ENCODE measurements at regions not wholly inside any gene's neighbourhood (a gene's known extent, or its start where the extent isn't known, plus 50 kb on each side); places are given as distances from the start of the nearest gene placed in this dataset.
A peak's percentile ranks its signal among the peaks of the same experiment; 100 is the strongest.
"Not testable (repeated sequence)": the region's sequence is repeated elsewhere in the genome, so short reads cannot be mapped to it uniquely, and the experiment has no call there.

- DNase-seq: not testable (repeated sequence)
Measured at GRCh38 chr13:33418224-33418953, 132.8 kb upstream of the STARD13 start.

DNA sequence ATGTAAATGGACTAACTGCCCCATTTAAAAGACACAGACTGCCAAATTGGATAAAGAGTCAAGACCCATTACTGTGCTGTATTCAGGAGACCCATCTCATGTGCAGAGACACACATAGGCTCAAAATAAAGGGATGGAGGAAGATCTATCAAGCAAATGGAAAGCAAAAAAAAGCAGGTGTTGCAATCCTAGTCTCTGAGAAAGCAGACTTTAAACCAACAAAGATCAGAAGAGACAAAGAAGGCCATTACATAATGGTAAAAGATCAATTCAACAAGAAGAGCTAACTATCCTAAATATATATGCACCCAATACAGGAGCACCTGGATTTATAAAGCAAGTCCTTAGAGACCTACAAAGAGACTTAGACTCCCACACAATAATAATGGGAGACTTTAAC, 134.6 kb upstream of the STARD13 start:
- not testable (repeated sequence) for DNase-seq

DNA sequence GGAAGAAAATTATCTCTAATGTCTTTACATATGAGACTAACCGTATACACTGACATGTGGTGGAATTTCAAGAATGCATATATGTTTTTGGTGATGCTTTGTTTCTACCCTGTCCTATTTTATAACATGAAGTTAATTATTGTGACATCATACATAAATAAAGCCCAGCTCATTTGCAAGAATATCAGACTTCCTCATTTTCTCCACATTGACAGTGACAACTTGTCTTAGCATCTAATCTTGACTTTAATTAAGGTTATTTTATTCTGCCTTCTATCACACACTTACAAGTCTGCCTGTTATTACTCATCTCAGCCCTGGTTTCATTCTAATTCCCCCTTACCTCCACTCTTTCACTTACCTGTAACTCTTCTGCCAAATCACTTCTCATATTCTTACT, 140.6 kb upstream of the STARD13 start:
- DNase-seq: no peak

DNA sequence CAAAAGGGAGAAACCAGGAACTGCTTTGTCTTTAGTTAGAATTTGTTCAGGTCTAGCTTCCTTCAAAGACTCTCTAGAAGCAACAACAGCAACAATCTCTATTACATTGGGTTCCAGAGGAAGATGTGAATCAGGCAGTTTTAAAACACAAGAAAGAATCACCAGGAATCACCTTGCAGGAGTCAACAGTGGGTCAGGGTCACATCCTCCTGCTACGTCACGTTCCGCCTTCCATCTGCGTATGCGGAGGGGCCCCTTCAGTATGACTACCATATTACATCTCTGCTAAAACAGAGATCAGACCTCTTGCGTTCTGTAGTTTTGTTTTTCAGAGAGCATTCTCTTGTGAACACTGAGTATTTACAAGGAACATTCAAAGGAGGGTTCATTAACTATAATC, 147.8 kb upstream of the STARD13 start:
- no peak for DNase-seq

- no peak for DNase-seq
Measured at GRCh38 chr13:33434676-33435075, 149.1 kb upstream of the STARD13 start.

GRCh38 chr13:33435207-33435606, 149.7 kb upstream of the STARD13 start:
- no peak for DNase-seq

DNA sequence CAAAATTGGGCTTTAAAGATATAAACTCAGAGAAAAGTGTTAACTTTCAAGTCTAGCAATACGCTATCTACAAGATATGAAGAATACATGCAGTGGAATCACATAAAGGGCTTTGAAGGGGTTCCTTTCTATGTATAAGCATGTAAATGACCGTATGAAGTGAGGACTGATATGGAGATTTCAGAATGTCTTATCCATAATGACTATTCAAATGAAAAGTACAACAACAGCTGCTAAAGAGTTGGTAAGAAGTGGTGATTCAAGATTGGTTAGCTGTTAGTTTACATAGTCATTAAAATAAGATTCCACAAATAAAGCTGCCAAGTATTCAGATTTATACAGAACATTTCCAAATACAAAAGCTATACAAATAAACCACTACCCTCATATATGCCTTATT, 153.4 kb upstream of the STARD13 start:
- no peak for DNase-seq

- DNase-seq: peak; percentile 46
Measured at GRCh38 chr13:33441015-33441414, 155.5 kb upstream of the STARD13 start.

DNA sequence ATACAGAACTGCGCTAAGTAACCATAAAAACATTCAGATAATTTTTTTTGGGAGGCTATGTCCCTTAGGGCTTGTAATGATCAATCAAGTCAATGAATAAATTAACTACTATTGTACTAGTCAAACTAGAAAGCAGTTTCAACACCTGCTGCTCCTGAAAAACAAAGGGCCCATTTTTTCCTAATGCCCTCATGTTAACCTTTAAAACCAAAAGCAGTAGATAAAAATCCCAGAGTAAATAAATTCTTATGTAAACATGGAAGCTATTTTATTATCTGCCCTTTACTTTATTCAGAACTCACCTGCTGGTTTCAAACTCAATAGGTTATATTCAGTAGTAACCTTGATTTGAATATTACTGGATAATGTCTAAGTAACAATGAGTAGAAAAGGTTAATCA, 159.5 kb upstream of the STARD13 start:
- no peak for DNase-seq

GRCh38 chr13:33445476-33445875, 159.9 kb upstream of the STARD13 start:
- no peak for DNase-seq

DNA sequence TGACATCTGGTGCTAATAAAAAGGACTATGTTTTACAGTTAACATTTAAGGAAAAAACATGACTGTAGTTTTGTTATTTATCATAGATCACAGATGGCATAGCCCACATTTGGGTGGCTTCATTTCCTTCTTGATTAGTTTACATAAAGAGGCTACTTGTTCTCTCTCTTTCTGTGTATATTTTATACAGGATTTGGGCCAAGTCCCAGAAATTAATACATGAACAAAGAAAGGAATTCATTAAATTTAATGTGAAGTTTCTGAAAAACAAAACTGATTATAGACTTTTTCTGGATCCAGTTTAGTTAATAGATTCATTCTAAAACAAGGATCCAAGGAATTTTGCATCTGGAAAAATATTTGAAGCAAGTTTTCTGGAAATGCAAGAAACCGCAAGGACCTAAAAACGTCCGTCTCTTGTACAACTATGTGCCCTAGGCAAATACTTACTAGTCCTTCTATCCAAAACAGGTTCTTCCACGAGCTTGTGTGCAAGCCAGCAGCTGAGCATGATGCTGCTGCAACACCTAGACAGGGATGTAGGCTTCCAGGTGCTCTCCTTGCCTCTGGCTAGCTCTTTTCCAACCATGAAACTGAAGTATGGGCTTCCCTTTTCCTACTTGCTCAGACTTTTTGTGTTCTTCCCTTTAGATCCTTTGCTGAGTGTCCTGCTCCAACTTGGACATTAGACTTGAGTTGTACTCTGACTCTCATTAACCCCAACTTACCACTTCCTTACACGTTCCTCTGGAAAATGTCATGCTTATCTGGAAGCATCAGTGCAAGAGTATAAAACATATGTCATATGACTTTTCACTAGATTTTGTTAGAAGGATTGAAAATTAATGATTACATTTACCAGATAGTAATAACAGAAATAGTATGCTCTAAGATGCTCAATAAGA, 161.5 kb upstream of the STARD13 start:
- no peak for DNase-seq

DNA sequence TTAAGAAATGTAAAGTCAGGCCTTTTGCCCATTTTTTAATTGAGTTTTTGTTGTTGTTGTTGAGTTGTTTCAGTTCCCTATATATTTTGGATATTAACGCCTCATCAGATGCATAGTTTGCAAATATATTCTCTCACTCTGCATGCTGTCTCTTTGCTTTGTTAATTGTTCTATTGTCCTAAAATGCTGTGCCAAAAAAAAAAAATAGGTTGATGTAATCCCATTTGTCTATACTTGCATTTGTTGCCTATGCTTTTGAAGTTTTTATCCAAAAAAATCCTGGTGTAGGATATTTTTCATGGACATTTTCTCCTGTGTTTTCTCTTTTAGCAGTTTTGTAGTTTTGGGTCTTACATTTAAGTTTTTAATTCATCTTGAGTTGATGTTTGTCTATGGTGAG, 163.3 kb upstream of the STARD13 start:
- DNase-seq: no peak

DNA sequence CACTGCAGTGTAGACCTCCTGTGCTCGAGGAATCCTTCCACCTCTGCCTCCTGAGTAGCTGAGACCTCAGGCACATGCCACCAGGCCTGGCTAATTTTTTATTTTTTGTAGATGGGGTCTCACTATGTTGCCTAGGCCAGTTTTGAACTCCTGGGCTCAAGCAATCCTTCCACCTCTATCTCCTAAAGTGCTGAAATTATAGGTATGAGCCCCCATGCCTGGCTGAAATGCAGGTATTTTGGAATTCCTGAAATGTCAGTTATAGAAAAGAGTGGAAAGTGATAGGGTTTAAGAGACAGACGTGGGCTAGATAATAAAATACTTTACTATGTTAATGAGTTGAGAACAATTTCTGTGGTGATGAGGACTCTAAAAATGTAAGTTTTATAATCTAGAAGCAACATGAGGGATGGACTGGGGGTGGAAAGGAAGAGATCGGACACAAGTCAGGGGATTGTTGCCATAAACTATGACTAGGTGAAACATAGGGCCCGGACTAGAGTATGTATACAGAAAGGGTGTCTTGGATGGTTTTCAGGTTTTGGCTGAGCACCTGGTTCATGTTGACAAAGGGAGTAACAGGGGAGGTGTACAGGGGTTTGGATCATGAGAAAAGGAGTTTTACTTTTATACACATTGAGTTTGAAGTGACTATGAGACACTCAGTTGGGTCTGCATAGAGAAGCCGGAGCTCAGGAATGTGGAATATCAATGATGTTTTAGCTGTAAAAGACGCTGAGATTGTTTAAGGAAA, 165.6 kb upstream of the STARD13 start:
- DNase-seq: no peak

- no peak for DNase-seq
Measured at GRCh38 chr13:33452873-33453517, 167.4 kb upstream of the STARD13 start.

GRCh38 chr13:33453936-33454335, 168.4 kb upstream of the STARD13 start:
- no peak for DNase-seq

GRCh38 chr13:33454844-33455705, 169.5 kb upstream of the STARD13 start:
- no peak for DNase-seq

DNA sequence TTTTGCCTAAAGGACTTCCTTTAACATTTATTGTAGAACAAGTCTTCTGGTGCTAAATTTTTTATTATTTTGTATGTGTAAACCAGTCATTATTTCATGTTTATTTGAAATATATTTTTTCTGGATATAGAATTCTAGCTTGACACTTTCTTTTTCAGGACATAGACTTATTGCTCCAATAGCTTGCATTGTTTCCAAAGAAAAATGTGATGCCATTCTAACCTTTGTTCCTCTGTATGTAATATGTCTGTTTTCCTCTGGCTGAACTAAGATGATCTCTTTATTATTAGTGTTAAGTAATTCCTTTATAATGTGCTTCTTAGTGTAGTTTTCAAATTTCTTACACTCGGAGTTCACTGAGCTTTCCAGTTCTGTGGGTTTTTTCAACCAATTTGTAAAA, 174.1 kb upstream of the STARD13 start:
- no peak for DNase-seq

DNA sequence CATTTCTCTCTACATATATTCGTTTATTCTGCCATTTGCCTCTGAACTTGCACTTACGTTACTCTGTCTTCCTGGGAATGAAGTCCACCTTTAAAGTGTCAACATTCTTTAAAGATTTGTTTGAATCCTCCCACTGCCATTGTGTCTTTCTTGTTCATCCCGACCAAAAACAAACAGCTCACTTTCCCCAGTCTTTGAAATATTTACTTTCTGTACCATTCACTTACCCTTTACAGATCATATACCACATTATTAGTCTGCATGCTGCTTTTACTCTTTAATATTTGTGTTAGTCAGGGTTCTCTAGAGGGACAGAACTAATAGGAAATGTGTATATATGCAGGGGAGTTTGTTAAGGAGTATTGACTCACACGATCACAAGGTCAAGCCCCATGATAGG, 176.6 kb upstream of the STARD13 start:
- DNase-seq: no peak

- no peak for DNase-seq
Measured at GRCh38 chr13:33464345-33464744, 178.8 kb upstream of the STARD13 start.

GRCh38 chr13:33466262-33466661, 180.7 kb upstream of the STARD13 start:
- DNase-seq: no peak

DNA sequence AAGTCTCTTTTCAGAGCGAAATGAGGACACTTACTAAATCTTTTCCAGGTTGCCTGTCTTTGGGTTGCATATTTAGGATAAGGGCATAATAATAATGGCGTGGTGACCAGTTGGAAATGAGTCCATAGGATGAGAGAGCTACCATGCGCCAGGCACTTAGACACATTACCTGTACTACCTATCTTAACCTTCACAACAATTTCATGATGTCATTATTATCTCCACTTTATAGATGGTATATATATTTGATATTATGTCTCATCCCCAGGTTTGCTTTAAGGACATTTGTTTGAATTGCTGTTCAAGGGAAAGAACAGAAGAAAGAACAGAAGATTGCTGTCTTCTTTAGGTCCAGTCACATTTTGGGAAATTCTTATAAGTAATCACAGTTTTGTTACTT, 182.0 kb upstream of the STARD13 start:
- DNase-seq: no peak

DNA sequence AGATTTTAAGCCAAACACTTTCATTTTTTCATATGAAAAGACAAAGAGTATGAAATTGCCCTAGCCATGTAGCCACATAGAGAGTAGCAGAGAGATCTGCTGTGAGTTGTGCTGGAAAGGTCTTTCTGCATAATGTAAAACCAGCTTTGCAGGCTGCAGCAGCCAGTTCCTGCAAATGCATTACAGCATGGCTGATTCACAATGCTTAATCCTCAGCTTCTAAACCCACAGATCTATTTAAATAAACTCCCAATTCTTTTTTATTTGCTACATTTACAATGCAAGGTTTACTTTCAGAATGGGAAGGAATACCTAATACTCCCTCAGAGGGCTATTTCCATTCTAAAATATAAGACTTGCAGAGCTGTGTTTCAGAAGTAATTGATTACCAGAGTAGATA, 185.6 kb upstream of the STARD13 start:
- no peak for DNase-seq
